ENCODE measurements at regions not wholly inside any gene's neighbourhood (a gene's known extent, or its start where the extent isn't known, plus 50 kb on each side); places are given as distances from the start of the nearest gene placed in this dataset.

DNA sequence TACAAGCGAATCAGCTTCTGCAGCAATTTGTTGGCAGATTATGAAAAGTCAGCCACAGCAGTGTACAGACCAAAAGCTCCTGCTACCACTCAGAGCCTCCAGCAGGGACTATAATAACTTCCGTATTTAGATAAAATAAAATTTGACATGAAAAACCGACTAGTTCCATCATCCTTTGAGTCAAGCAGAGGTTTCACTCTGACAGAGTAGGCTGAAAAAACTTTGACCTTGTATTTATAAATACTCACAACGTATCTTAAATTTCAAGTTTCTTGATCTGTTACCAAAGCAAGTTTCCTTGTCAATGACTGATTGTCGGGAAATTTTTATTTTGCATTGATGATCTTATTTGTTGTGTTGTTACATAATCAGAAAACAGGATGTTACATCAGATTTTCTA, 283.4 kb downstream of the DAD1 start:
- 83 to 87% methylated on average over 5 of the region's 5 CpGs for WGBS, 2 donors
- no peaks in the 10 kb centered on the region for H3K36me3 ChIP-seq (ENCODE audit: low read depth, missing control alignments)
- no peaks in the 10 kb centered on the region for H3K27me3 ChIP-seq
- TF ChIP-seq POLR2A (IDR thresholded peaks at IDR 0.05), result no peak
- TF ChIP-seq, protein P1, sequence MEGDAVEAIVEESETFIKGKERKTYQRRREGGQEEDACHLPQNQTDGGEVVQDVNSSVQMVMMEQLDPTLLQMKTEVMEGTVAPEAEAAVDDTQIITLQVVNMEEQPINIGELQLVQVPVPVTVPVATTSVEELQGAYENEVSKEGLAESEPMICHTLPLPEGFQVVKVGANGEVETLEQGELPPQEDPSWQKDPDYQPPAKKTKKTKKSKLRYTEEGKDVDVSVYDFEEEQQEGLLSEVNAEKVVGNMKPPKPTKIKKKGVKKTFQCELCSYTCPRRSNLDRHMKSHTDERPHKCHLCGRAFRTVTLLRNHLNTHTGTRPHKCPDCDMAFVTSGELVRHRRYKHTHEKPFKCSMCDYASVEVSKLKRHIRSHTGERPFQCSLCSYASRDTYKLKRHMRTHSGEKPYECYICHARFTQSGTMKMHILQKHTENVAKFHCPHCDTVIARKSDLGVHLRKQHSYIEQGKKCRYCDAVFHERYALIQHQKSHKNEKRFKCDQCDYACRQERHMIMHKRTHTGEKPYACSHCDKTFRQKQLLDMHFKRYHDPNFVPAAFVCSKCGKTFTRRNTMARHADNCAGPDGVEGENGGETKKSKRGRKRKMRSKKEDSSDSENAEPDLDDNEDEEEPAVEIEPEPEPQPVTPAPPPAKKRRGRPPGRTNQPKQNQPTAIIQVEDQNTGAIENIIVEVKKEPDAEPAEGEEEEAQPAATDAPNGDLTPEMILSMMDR (IDR thresholded peaks at IDR 0.05), result no peak
- no peaks in the 10 kb centered on the region for H3K9me3 ChIP-seq
- H3K27ac ChIP-seq, result no peak overlapping the region
- no peak for DNase-seq
- intact Hi-C loops (cut with DNase I; ENCODE audit: low total_unique reads), result no loop called here
- no peak overlapping the region for H3K4me3 ChIP-seq
- no peaks in the 10 kb centered on the region for H3K4me1 ChIP-seq

DNA sequence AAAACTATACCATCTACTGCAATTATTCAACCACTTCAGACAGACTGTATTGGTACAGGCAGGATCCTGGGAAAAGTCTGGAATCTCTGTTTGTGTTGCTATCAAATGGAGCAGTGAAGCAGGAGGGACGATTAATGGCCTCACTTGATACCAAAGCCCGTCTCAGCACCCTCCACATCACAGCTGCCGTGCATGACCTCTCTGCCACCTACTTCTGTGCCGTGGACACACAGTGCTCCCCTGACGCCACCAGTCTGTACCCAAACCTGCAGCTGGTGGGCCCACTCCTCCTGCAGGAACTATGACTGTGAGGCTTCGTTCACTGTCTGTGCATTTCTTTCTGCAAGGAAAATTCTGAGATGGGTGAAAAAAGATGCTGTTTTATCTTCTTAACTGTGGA, 284.7 kb downstream of the DAD1 start:
- TF ChIP-seq, protein P1 (IDR thresholded peaks at IDR 0.05), result no peak
- TF ChIP-seq POLR2A (IDR thresholded peaks at IDR 0.05), result no peak

DNA sequence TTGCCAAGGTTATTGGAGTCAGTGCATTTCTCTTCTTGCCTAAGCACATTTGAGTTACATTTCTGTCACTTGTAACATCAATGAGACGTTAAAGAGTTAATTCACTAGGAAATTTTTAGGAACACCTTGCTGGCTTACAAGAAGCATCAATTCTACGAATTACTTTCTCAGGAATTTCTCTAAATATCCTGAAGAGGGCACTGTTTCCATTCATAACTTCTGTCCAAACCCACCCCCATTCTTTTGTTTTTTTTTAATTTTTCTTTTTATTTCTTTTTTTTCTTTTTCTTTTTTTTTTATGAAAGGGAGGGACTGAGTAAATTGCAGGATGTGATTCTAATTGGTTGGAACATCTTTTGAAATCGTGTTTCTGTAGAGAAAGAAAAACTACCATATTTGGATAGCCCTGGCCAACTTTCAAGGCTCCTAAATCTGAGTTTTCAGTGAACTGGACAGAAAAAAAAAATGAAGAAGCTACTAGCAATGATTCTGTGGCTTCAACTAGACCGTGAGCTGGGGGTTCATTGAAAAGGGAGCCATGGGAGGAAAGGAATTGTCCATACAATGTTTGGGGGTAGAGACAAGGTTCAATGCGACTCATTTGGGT, 285.3 kb downstream of the DAD1 start:
- WGBS, 2 donors, result 39 to 41% methylated on average over 5 of the region's 5 CpGs
- DNase-seq, result no peak
- intact Hi-C loops (cut with DNase I; ENCODE audit: low total_unique reads), result no loop called here
- Histone ChIP-seq H3K27me3 (no peaks in the 10 kb centered on the region), H3K4me1 (no peaks in the 10 kb centered on the region), H3K36me3 (ENCODE audit: low read depth, missing control alignments) (no peaks in the 10 kb centered on the region), H3K4me3 (no peak overlapping the region), H3K27ac (no peak overlapping the region), H3K9me3 (no peaks in the 10 kb centered on the region)
- TF ChIP-seq, protein P1 (IDR thresholded peaks at IDR 0.05), result peak in 2 of 3 experiments; percentile 17 to 55
- TF ChIP-seq POLR2A (IDR thresholded peaks at IDR 0.05), result no peak

More for the DNA sequence above, 284.7 kb downstream of the DAD1 start:
- H3K4me3 ChIP-seq, result no peak overlapping the region
- intact Hi-C loops (cut with DNase I; ENCODE audit: low total_unique reads), result no loop called here
- no peaks in the 10 kb centered on the region for H3K36me3 ChIP-seq (ENCODE audit: low read depth, missing control alignments)
- 57 to 79% methylated on average over 6 of the region's 6 CpGs for WGBS, 2 donors
- H3K27me3 ChIP-seq, result no peaks in the 10 kb centered on the region
- no peaks in the 10 kb centered on the region for H3K9me3 ChIP-seq
- no peaks in the 10 kb centered on the region for H3K4me1 ChIP-seq
- H3K27ac ChIP-seq, result no peak overlapping the region
- DNase-seq, result no peak

DNA sequence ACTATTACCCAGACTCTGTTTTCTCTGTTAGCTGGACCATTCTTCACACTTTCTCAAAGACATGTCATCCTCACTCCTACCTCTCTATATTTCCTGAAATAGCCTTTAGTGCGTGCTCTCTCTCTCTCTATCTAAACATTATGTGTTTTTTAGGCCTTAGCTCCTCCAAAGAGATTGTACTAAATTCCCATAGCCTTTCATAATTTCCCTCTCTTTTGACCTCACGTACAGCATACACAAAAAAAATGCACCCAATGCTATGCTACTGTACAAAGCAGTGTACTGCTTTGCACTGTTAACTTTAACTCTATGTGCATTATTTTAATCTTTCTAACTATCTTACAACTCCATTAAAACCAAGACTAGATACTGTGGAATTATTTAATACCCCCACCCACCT, 288.4 kb downstream of the DAD1 start:
- 79 to 86% methylated on average over 2 of the region's 2 CpGs for WGBS, 2 donors
- intact Hi-C loops (cut with DNase I; ENCODE audit: low total_unique reads), result no loop called here
- H3K27me3 ChIP-seq, result no peaks in the 10 kb centered on the region
- no peak overlapping the region for H3K4me3 ChIP-seq
- H3K4me1 ChIP-seq, result no peaks in the 10 kb centered on the region
- H3K27ac ChIP-seq, result no peak overlapping the region
- DNase-seq, result no peak
- TF ChIP-seq, protein P1 (IDR thresholded peaks at IDR 0.05), result no peak
- no peak for TF ChIP-seq POLR2A (IDR thresholded peaks at IDR 0.05)
- H3K9me3 ChIP-seq, result no peaks in the 10 kb centered on the region
- H3K36me3 ChIP-seq (ENCODE audit: low read depth, missing control alignments), result no peaks in the 10 kb centered on the region

DNA sequence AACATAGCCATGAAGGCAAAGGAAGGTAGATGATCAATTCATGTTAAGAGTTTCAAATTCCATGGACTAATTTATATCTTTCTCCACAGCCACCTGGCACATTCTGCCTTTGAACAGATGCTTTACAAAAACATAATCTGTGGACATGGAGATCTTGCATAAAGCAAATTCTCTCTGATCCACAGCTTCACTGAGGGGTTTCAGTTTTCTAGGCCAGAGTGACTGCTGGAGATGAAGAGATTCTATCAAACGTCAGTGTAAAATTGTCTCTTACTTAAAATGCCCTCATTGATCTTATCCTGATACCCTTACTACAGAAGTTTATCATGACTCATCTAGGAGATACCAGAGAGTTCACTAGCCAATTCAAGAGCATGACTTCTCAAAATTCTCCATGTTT, 291.6 kb downstream of the DAD1 start:
- 50 to 65% methylated on average over 1 of the region's 1 CpG for WGBS, 2 donors
- no peaks in the 10 kb centered on the region for H3K4me1 ChIP-seq
- intact Hi-C loops (cut with DNase I; ENCODE audit: low total_unique reads), result no loop called here
- H3K9me3 ChIP-seq, result no peaks in the 10 kb centered on the region
- TF ChIP-seq, protein P1 (IDR thresholded peaks at IDR 0.05), result no peak
- TF ChIP-seq POLR2A (IDR thresholded peaks at IDR 0.05), result no peak
- no peak overlapping the region for H3K4me3 ChIP-seq
- H3K36me3 ChIP-seq (ENCODE audit: low read depth, missing control alignments), result no peaks in the 10 kb centered on the region
- H3K27ac ChIP-seq, result no peak overlapping the region
- no peak for DNase-seq
- no peaks in the 10 kb centered on the region for H3K27me3 ChIP-seq
